PC-9 (cell line): ENCODE measurements at regions not wholly inside any gene's neighbourhood (a gene's known extent, or its start where the extent isn't known, plus 50 kb on each side); places are given as distances from the start of the nearest gene placed in this dataset.
A peak's percentile ranks its signal among the peaks of the same experiment; 100 is the strongest.

Experiments used
- BruUV-seq: library from RNA; stranded (reverse); fragments of 400-500 nt; replicated peaks from 2 replicates; lab custom pipeline; 2021; lab: Mats Ljungman, UMichigan
- CTCF ChIA-PET: fragments of 300-600 bp; sonication (Branson Sonifier 250); formaldehyde crosslinking; loops from one replicate; lab custom pipeline; 2022; ENCODE audit warnings: antibody characterized with exemption; lab: Charles Lee
- POLR2A ChIA-PET: fragments of 300-600 bp; sonication (Branson Sonifier 250); formaldehyde crosslinking; loops from one replicate; lab custom pipeline; 2022; ENCODE audit warnings: antibody characterized with exemption; ENCODE audit not compliant: unreplicated experiment; lab: Charles Lee
- DNase-seq, 2 experiments: peaks; one replicate each; pipeline versions ENCODE4 v3.0.0 to v3.0.0-alpha.2; 2015 to 2022; ENCODE audit warnings: mixed read lengths in 1 of 2
- H2AFZ ChIP-seq: fragments of 200-600 bp; sonication (generic); 2 replicates; pipeline ENCODE4 v1.8.1; 2017; ENCODE audit warnings: antibody characterized with exemption
- H3F3A ChIP-seq: fragments of 200-600 bp; sonication (generic); 2 replicates; pipeline ENCODE4 v1.8.1; 2017; ENCODE audit warnings: antibody characterized with exemption, mild to moderate bottlenecking, low read depth; ENCODE audit not compliant: insufficient read depth
- H3K27ac ChIP-seq: fragments of 200-600 bp; sonication (generic); 2 replicates; pipeline ENCODE4 v1.6.1; 2016; ENCODE audit warnings: mixed run types
- H3K27me3 ChIP-seq: fragments of 200-600 bp; sonication (generic); 2 replicates; pipeline ENCODE4 v1.6.1; 2016; ENCODE audit warnings: low read depth, mixed run types; ENCODE audit not compliant: insufficient read depth
- H3K36me3 ChIP-seq: fragments of 200-600 bp; sonication (generic); 2 replicates; pipeline ENCODE4 v1.6.1; 2016; ENCODE audit warnings: low read depth, mixed run types
- H3K4me1 ChIP-seq: fragments of 200-600 bp; sonication (generic); replicated peaks from 2 replicates; pipeline ENCODE4 v1.6.1; 2016; ENCODE audit warnings: mixed run types; ENCODE audit not compliant: insufficient read depth
- H3K4me2 ChIP-seq: fragments of 200-600 bp; sonication (generic); 2 replicates; pipeline ENCODE4 v1.6.1; 2017; ENCODE audit warnings: mixed run types
- H3K4me3 ChIP-seq: fragments of 200-600 bp; sonication (generic); 2 replicates; pipeline ENCODE4 v1.6.1; 2016; ENCODE audit warnings: mixed run types
- H3K79me2 ChIP-seq: fragments of 200-600 bp; sonication (generic); 2 replicates; pipeline ENCODE4 v1.6.1; 2017; ENCODE audit warnings: low read depth, mixed run types
- H3K9me2 ChIP-seq: fragments of 200-600 bp; sonication (generic); 2 replicates; pipeline ENCODE4 v1.8.1; 2017; ENCODE audit warnings: mild to moderate bottlenecking; ENCODE audit not compliant: insufficient read depth
- H3K9me3 ChIP-seq: fragments of 200-600 bp; sonication (generic); 2 replicates; pipeline ENCODE4 v1.8.1; 2016; ENCODE audit warnings: low read depth; ENCODE audit not compliant: insufficient read depth
- H4K20me1 ChIP-seq: fragments of 200-600 bp; sonication (generic); 2 replicates; pipeline ENCODE4 v1.8.1; 2017; ENCODE audit not compliant: insufficient read depth
- EZH2 ChIP-seq: fragments of 200-600 bp; sonication (generic); IDR thresholded peaks from 2 replicates; pipeline ENCODE4 v1.8.0; 2017; ENCODE audit warnings: antibody characterized with exemption, low read depth
- intact Hi-C: fragments of 100-400 bp; cut with micrococcal nuclease; formaldehyde crosslinking; loops from one replicate; pipeline ENCODE4 v1.10.0; 2022; ENCODE audit not compliant: unreplicated experiment
- TF ChIP-seq, protein P1 (sequence below): fragments of 200-600 bp; sonication (generic); conservative IDR thresholded peaks from 2 replicates; pipeline ENCODE4 v1.6.1; 2017; ENCODE audit warnings: mixed run types, antibody characterized with exemption, mild to moderate bottlenecking, moderate library complexity

DNA sequence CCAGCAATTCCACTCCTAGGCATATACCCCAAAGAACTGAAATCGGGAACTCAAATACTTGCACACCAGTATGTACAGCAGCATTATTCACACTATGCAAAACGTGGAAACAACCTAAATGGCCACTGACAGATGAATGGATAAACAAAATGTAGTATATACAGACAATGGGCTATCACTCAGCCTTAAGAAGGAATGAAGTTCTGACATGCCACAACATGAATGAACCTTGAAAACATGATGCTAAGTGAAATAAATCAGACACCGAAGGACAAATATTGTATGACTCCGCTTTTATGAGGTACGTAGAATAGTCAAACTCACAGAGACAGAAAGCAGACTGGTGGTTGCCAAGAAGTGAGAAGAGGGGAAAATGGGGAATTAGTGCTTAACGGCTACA, 59.1 kb upstream of the CCN6 start:
- Histone ChIP-seq H3F3A (no peaks in the 10 kb centered on the region), H3K27ac (no peak overlapping the region), H3K9me2 (no peaks in the 10 kb centered on the region), H3K9me3 (no peaks in the 10 kb centered on the region; the same call in 1 of the 2 replicates), H3K4me1 (peaks cover 25% of the 10 kb centered on the region), H2AFZ (no peak overlapping the region), H4K20me1 (no peaks in the 10 kb centered on the region), H3K4me3 (no peak overlapping the region), H3K79me2 (no peaks in the 10 kb centered on the region), H3K27me3 (no peaks in the 10 kb centered on the region), H3K4me2 (no peak overlapping the region), H3K36me3 (no peaks in the 10 kb centered on the region)
- TF ChIP-seq, protein P1, sequence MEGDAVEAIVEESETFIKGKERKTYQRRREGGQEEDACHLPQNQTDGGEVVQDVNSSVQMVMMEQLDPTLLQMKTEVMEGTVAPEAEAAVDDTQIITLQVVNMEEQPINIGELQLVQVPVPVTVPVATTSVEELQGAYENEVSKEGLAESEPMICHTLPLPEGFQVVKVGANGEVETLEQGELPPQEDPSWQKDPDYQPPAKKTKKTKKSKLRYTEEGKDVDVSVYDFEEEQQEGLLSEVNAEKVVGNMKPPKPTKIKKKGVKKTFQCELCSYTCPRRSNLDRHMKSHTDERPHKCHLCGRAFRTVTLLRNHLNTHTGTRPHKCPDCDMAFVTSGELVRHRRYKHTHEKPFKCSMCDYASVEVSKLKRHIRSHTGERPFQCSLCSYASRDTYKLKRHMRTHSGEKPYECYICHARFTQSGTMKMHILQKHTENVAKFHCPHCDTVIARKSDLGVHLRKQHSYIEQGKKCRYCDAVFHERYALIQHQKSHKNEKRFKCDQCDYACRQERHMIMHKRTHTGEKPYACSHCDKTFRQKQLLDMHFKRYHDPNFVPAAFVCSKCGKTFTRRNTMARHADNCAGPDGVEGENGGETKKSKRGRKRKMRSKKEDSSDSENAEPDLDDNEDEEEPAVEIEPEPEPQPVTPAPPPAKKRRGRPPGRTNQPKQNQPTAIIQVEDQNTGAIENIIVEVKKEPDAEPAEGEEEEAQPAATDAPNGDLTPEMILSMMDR = no peak
- TF ChIP-seq EZH2 = no peak
- BruUV-seq = no TSS peak
- ChIA-PET CTCF (no interaction called here), POLR2A (no interaction called here)
- DNase-seq = no peak
- intact Hi-C loops = loop anchor here (5.0 kb wide), 1 partner anchor 122 kb away; the partner anchor contains the start of gene FYN

DNA sequence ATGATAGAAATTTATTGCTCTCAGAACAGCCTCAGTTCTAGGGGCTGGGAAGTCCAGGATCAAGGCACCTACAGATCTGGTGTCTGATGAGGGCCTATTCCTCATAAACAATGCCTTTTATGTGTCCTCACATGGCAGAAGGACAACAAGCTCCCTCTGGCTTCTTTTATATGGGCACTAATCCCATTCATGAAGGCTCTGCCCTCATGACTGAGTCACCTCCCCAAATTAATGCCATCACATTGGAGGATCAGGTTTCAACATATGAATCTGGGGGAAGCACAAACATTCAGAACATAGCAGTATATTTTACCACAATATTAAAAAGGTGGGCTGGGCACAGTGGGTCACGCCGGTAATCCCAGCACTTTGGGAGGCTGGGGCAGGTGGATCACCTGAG, 58.5 kb upstream of the CCN6 start:
- H3K27me3 ChIP-seq = no peaks in the 10 kb centered on the region
- no peaks in the 10 kb centered on the region for H3K79me2 ChIP-seq
- H3F3A ChIP-seq = no peaks in the 10 kb centered on the region
- no peaks in the 10 kb centered on the region for H4K20me1 ChIP-seq
- intact Hi-C loops = loop anchor here (5.0 kb wide), 1 partner anchor 123 kb away; the partner anchor contains the start of gene FYN
- H3K27ac ChIP-seq = no peak overlapping the region
- peak in 1 of 2 experiments; percentile 50 for DNase-seq
- POLR2A ChIA-PET = no interaction called here
- no peak overlapping the region for H2AFZ ChIP-seq
- CTCF ChIA-PET = no interaction called here
- no peaks in the 10 kb centered on the region for H3K36me3 ChIP-seq
- no TSS peak for BruUV-seq
- no peaks in the 10 kb centered on the region; the same call in 1 of the 2 replicates for H3K9me3 ChIP-seq
- no peaks in the 10 kb centered on the region for H3K9me2 ChIP-seq
- peaks cover 22% of the 10 kb centered on the region for H3K4me1 ChIP-seq
- H3K4me2 ChIP-seq = no peak overlapping the region
- no peak for TF ChIP-seq EZH2
- TF ChIP-seq, protein P1 = no peak
- H3K4me3 ChIP-seq = no peak overlapping the region

GRCh38 chr6:111996144-111996865, 57.6 kb upstream of the CCN6 start:
- H2AFZ ChIP-seq = no peak overlapping the region
- intact Hi-C loops = loop anchor here (2.0 to 5.0 kb wide), 2 partner anchors 124 to 198 kb away; partner anchors contain the start of gene FYN
- H3F3A ChIP-seq = no peaks in the 10 kb centered on the region
- H3K36me3 ChIP-seq = no peaks in the 10 kb centered on the region
- TF ChIP-seq, protein P1 = no peak
- TF ChIP-seq EZH2 = no peak
- no peak overlapping the region for H3K27ac ChIP-seq
- no peaks in the 10 kb centered on the region for H3K9me2 ChIP-seq
- H3K4me2 ChIP-seq = peak overlapping the region; percentile 63
- DNase-seq = no peak
- H4K20me1 ChIP-seq = no peaks in the 10 kb centered on the region
- H3K4me3 ChIP-seq = no peak overlapping the region
- BruUV-seq = no TSS peak
- peaks cover 22% of the 10 kb centered on the region for H3K4me1 ChIP-seq
- H3K27me3 ChIP-seq = no peaks in the 10 kb centered on the region
- no peaks in the 10 kb centered on the region for H3K79me2 ChIP-seq
- POLR2A ChIA-PET = no interaction called here
- H3K9me3 ChIP-seq = no peaks in the 10 kb centered on the region; the same call in 1 of the 2 replicates
- CTCF ChIA-PET = interaction anchor here (0.6 to 0.7 kb wide), 2 partner anchors 47 to 84 kb away, joined by 3 to 10 read pairs; no protein-coding TSS in a partner anchor
